ENCODE measurements at regions not wholly inside any gene's neighbourhood (a gene's known extent, or its start where the extent isn't known, plus 50 kb on each side); places are given as distances from the start of the nearest gene placed in this dataset.

DNA sequence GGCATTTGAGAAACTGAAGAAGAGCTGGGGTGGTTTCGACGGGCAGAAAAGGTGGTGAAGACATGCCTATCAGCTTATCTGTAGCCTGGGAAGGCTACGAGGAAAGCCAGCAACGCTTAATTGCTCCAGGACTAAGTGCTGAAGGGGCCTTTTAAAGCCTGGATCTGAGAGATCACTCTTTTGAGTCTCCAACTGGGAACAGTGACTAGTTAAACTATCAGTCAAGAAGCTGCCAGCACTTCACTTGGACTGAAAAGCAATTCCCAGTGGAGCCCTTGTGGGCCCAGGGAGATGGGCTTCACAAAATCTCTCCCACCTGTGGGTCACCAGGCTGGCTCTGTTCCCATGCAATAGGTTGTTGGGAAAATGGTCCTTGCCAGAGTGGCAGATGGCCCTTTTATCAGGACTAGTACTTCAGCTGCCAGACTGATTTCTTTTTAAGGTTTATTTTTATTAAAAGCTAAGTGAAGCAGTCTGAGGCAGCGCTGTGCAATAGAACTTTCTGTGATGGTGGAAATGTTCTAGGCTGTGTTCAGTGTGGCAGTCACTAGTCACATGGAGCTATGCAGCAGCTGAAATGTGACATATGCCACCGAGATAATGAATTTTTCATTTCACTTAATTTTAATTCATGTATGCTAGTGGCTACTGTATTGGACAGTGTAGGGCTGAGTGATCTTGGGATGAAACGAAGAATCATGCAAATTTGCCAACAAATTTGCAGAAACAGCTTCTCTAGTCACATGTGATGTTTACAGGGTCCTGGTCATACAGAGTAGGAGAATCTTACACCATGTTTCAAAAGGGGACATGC lies 276.8 kb downstream of the PCNX1 start:
- CTCF ChIA-PET, result interaction anchor here (1.8 kb wide), 1 partner anchor 126 kb away, joined by 4 read pairs; no protein-coding TSS in a partner anchor
- Mint-ChIP-seq H3K36me3 (peaks cover 3% of the 10 kb centered on the region), H3K9me3 (peaks cover 9% of the 10 kb centered on the region), H3K27me3 (ENCODE audit: low read depth) (no peaks in the 10 kb centered on the region), H3K4me1 (peaks cover 27% of the 10 kb centered on the region), H3K27ac (no peak overlapping the region), H3K4me3 (no peak overlapping the region)
- DNase-seq (ENCODE audit: low spot score) (no peak), ATAC-seq (no peak)
- TF ChIP-seq ZNF263 (CRISPR knock-in tag; IDR thresholded peaks at IDR 0.05; ENCODE audit: low read depth) (no peak), TEAD4 (CRISPR knock-in tag; IDR thresholded peaks at IDR 0.05) (no peak), CREM (CRISPR knock-in tag; IDR thresholded peaks at IDR 0.05) (no peak), ZNF425 (CRISPR knock-in tag; conservative IDR thresholded peaks at IDR 0.05) (no peak), NR2C2 (CRISPR knock-in tag; IDR thresholded peaks at IDR 0.05) (no peak), HMGA2 (CRISPR knock-in tag; IDR thresholded peaks at IDR 0.05) (no peak), FOXP1 (CRISPR knock-in tag; IDR thresholded peaks at IDR 0.05; ENCODE audit: borderline replicate concordance) (no peak), RORB (CRISPR knock-in tag; IDR thresholded peaks at IDR 0.05) (no peak), ZNF671 (CRISPR knock-in tag; IDR thresholded peaks at IDR 0.05) (no peak), FOXK1 (CRISPR knock-in tag; IDR thresholded peaks at IDR 0.05) (no peak), ZNF121 (CRISPR knock-in tag; IDR thresholded peaks at IDR 0.05) (no peak), TEAD1 (CRISPR knock-in tag; IDR thresholded peaks at IDR 0.05) (no peak), NR1H2 (CRISPR knock-in tag; IDR thresholded peaks at IDR 0.05) (no peak), ZNF423 (CRISPR knock-in tag; IDR thresholded peaks at IDR 0.05) (no peak), ZMAT4 (CRISPR knock-in tag; IDR thresholded peaks at IDR 0.05) (no peak)
- TF ChIP-seq, protein P1, sequence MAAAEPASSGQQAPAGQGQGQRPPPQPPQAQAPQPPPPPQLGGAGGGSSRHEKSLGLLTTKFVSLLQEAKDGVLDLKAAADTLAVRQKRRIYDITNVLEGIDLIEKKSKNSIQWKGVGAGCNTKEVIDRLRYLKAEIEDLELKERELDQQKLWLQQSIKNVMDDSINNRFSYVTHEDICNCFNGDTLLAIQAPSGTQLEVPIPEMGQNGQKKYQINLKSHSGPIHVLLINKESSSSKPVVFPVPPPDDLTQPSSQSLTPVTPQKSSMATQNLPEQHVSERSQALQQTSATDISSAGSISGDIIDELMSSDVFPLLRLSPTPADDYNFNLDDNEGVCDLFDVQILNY (CRISPR knock-in tag; IDR thresholded peaks at IDR 0.05), result no peak
- TF ChIP-seq, protein P2, sequence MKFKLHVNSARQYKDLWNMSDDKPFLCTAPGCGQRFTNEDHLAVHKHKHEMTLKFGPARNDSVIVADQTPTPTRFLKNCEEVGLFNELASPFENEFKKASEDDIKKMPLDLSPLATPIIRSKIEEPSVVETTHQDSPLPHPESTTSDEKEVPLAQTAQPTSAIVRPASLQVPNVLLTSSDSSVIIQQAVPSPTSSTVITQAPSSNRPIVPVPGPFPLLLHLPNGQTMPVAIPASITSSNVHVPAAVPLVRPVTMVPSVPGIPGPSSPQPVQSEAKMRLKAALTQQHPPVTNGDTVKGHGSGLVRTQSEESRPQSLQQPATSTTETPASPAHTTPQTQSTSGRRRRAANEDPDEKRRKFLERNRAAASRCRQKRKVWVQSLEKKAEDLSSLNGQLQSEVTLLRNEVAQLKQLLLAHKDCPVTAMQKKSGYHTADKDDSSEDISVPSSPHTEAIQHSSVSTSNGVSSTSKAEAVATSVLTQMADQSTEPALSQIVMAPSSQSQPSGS (CRISPR knock-in tag; IDR thresholded peaks at IDR 0.05; ENCODE audit: borderline replicate concordance, low read depth), result no peak
- TF ChIP-seq, protein P3, sequence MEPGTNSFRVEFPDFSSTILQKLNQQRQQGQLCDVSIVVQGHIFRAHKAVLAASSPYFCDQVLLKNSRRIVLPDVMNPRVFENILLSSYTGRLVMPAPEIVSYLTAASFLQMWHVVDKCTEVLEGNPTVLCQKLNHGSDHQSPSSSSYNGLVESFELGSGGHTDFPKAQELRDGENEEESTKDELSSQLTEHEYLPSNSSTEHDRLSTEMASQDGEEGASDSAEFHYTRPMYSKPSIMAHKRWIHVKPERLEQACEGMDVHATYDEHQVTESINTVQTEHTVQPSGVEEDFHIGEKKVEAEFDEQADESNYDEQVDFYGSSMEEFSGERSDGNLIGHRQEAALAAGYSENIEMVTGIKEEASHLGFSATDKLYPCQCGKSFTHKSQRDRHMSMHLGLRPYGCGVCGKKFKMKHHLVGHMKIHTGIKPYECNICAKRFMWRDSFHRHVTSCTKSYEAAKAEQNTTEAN (CRISPR knock-in tag; IDR thresholded peaks at IDR 0.05), result no peak
- POLR2A ChIA-PET, result interaction anchor here (0.6 to 1.2 kb wide), 2 partner anchors 17 to 49 kb away, joined by 3 read pairs; no protein-coding TSS in a partner anchor

- DNase-seq (ENCODE audit: low spot score), result no peak
- CTCF ChIA-PET, result interaction anchor here (0.5 to 1.8 kb wide), 3 partner anchors 47 to 124 kb away, joined by 3 to 4 read pairs (median 4); no protein-coding TSS in a partner anchor
- no peak overlapping the region for H3K27ac Mint-ChIP-seq
- H3K27me3 Mint-ChIP-seq (ENCODE audit: low read depth), result no peaks in the 10 kb centered on the region
- ATAC-seq, result no peak
- H3K4me3 Mint-ChIP-seq, result no peak overlapping the region
- H3K36me3 Mint-ChIP-seq, result peaks cover 3% of the 10 kb centered on the region
- H3K9me3 Mint-ChIP-seq, result peaks cover 14% of the 10 kb centered on the region
- POLR2A ChIA-PET, result no interaction called here
- TF ChIP-seq ZNF219 (CRISPR knock-in tag; IDR thresholded peaks at IDR 0.05; ENCODE audit: borderline replicate concordance), result no peak
- TF ChIP-seq NR1H2 (CRISPR knock-in tag; IDR thresholded peaks at IDR 0.05), result no peak
- TF ChIP-seq ESRRA (CRISPR knock-in tag; IDR thresholded peaks at IDR 0.05; ENCODE audit: borderline replicate concordance), result no peak
- no peak for TF ChIP-seq NFATC4 (CRISPR knock-in tag; IDR thresholded peaks at IDR 0.05)
- TF ChIP-seq ZNF416 (CRISPR knock-in tag; IDR thresholded peaks at IDR 0.05), result no peak
- no peak for TF ChIP-seq EMX1 (CRISPR knock-in tag; IDR thresholded peaks at IDR 0.05)
- TF ChIP-seq, protein P3 (CRISPR knock-in tag; IDR thresholded peaks at IDR 0.05), result no peak
- H3K4me1 Mint-ChIP-seq, result peaks cover 31% of the 10 kb centered on the region
Measured at GRCh38 chr14:71185637-71186036, 278.4 kb downstream of the PCNX1 start.

Measured in WTC11 (cell line).